DMS153 (cell line): ENCODE measurements at regions not wholly inside any gene's neighbourhood (a gene's known extent, or its start where the extent isn't known, plus 50 kb on each side); places are given as distances from the start of the nearest gene placed in this dataset.

Source experiments
- DNase-seq: peaks from one replicate; lab custom pipeline; 2025; lab: John Stamatoyannopoulos, UW

GRCh38 chr16:63241497-63242028 is 1205.3 kb upstream of the CDH8 start:
- DNase-seq = no peak

GRCh38 chr16:63239065-63239570 is 1202.9 kb upstream of the CDH8 start:
- DNase-seq = no peak

GRCh38 chr16:63230421-63231040 is 1194.3 kb upstream of the CDH8 start:
- no peak for DNase-seq

GRCh38 chr16:63228259-63228658 is 1192.0 kb upstream of the CDH8 start:
- no peak for DNase-seq

- DNase-seq = no peak
These were observed 1187.6 kb upstream of the CDH8 start for GRCh38 chr16:63223851-63224250.

GRCh38 chr16:63216696-63217423 is 1180.6 kb upstream of the CDH8 start:
- DNase-seq = no peak

- DNase-seq = no peak
These were observed 1165.6 kb upstream of the CDH8 start for GRCh38 chr16:63201851-63202250.

- DNase-seq = no peak
These were observed 1164.7 kb upstream of the CDH8 start for GRCh38 chr16:63200940-63201339.

- DNase-seq = no peak
These were observed 1159.1 kb upstream of the CDH8 start for GRCh38 chr16:63195336-63195735.

- no peak for DNase-seq
These were observed 1156.7 kb upstream of the CDH8 start for GRCh38 chr16:63192980-63193379.

- DNase-seq = no peak
These were observed 1152.0 kb upstream of the CDH8 start for GRCh38 chr16:63188086-63188771.

GRCh38 chr16:63187638-63188037 is 1151.4 kb upstream of the CDH8 start:
- no peak for DNase-seq

- no peak for DNase-seq
These were observed 1149.1 kb upstream of the CDH8 start for GRCh38 chr16:63185235-63185780.

- DNase-seq = no peak
These were observed 1147.5 kb upstream of the CDH8 start for GRCh38 chr16:63183743-63184142.

GRCh38 chr16:63175313-63175712 is 1139.1 kb upstream of the CDH8 start:
- DNase-seq = no peak

- DNase-seq = no peak
These were observed 1138.6 kb upstream of the CDH8 start for GRCh38 chr16:63174801-63175200.

GRCh38 chr16:63171545-63171944 is 1135.3 kb upstream of the CDH8 start:
- DNase-seq = no peak

- no peak for DNase-seq
These were observed 1132.9 kb upstream of the CDH8 start for GRCh38 chr16:63169100-63169499.

- no peak for DNase-seq
These were observed 1121.6 kb upstream of the CDH8 start for GRCh38 chr16:63157818-63158217.

GRCh38 chr16:63146251-63146650 is 1110.0 kb upstream of the CDH8 start:
- no peak for DNase-seq

GRCh38 chr16:63145411-63145810 is 1109.2 kb upstream of the CDH8 start:
- no peak for DNase-seq

GRCh38 chr16:63135069-63135468 is 1098.8 kb upstream of the CDH8 start:
- DNase-seq = no peak

GRCh38 chr16:63131503-63131902 is 1095.3 kb upstream of the CDH8 start:
- DNase-seq = no peak
